Stimulated activated CD4-positive, alpha-beta T cell treated with anti-CD3 and anti-CD28 coated beads, Interleukin-4, amount 100 ng/mL, for 24 hours (primary cell): ENCODE measurements at regions not wholly inside any gene's neighbourhood (a gene's known extent, or its start where the extent isn't known, plus 50 kb on each side); places are given as distances from the start of the nearest gene placed in this dataset.
"Not testable (repeated sequence)": the region's sequence is repeated elsewhere in the genome, so short reads cannot be mapped to it uniquely, and the experiment has no call there.

ENCODE experiments used
- DNase-seq: peaks from one replicate; pipeline ENCODE4 v3.0.0-alpha.2; 2020

DNA sequence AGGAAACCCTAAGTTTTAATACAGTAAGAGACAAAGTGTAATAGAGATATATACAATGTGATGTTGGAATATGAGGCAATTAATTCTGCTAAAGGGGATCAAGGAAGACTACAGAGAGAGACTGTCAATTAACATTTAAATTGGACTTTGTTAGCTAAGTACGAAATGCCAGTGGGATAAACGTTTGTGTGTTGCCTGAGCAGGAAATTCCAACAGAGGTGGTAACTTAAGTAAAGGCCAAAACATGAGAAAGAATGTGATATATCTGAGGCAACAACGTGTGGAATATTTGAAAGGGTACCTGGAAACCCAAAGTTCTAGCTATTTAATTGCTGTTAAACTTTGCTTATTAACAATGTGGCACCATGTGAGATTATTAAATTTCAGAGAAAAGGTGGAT, 1666.9 kb upstream of the WWC1 start:
- DNase-seq, result no peak

DNA sequence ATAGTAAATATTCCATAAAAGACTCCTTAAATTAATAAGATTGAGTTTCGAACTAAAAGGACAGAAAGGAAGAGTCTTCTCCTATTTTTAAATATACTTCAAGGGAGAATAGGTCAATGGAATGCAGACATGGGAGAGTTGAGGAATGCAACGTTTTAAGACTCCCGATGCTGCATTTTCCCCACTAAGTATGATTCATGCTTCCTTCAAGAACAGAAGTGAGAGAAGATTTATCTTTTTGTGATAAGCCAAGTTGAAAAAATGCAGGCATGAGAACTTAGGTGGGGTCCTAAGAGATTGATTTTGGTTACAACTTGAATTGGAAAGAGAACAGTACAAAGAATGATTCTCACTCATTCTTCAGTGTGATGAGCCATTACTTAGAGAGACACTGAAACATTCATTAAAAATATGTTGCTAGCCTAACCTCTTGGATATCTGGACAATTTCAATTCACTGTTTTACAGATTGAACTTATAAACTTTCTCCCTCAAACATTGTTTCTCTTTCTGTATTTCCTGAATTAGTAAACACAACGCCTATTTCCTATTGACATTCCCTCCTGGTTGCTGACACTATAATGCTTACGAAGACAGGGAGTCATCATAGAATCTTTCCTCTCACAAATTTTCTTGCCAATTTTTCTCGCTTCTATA, 1666.1 kb upstream of the WWC1 start:
- DNase-seq, result no peak

DNA sequence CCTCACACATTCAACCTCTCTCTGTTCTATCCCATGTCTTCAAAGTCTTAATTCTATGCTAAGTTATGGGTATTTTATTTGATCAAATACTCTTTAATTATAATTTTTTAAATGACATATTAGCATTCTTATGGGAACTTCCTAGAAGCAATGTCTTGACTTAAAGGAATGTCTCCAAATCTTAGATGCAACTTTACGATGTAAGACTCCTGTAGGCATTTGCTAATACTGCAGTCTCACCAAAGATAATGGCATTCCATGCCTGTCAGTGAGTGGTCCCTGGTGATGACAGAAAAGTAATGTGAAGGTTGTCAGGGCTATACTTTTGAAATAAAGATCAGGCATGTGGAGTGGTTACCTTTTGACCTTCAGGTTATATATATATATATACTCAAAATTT, 1654.2 kb upstream of the WWC1 start:
- no peak for DNase-seq

DNA sequence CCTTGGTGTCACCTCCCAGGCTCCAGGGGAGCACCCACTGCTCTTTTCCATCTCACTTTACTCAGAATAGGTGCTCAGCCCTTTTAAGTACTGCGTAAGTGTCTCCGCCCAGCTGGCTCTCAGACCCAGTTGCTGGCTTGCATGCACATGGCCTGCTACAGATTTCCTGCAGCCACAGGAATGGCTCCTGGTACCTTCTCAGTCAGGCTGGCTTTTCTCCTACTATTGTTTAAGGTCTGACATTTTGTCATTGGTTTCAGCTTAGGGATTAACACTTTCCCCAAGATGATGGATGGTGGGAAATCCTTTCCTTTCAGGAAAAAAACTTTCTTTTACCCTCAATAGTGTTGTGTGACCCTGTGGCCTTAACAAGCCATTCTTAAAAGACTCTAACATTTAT, 1652.3 kb upstream of the WWC1 start:
- no peak for DNase-seq

DNA sequence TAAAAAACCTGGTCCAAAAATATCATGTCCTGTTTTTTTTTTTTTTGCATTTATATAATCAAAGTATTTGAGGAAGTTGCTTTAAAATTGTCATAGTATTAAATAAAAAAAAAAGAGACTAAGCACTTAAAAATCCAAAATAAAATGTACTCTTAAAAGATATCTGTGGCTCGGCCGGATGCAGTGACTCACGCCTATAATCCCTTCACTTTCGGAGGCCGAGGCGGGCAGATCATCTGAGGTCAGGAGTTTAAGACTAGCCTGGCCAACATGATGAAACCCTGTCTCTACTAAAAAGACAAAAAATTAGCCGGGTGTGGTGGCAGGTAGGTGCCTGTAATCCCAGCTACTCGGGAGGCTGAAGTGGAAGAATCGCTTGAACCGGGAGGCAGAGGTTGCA, 1651.3 kb upstream of the WWC1 start:
- not testable (repeated sequence) for DNase-seq

DNA sequence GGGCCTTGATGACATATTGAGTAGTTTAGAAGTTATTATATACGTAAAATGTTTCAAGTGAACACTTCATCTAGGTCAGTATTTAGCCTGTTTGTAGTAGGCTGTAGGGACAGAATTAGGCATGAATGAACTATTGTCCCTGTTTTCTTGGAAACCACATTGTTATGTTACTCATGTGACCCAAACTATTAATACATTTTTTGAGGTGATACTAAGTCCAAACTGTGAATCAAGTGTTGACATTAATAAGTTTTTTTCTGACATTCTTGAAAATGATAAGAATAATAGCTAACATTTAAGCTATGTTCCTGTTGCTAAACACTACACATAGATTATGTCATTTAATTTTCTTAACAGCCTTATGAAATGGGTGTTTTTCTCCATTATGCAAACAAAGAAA, 1642.7 kb upstream of the WWC1 start:
- no peak for DNase-seq

DNA sequence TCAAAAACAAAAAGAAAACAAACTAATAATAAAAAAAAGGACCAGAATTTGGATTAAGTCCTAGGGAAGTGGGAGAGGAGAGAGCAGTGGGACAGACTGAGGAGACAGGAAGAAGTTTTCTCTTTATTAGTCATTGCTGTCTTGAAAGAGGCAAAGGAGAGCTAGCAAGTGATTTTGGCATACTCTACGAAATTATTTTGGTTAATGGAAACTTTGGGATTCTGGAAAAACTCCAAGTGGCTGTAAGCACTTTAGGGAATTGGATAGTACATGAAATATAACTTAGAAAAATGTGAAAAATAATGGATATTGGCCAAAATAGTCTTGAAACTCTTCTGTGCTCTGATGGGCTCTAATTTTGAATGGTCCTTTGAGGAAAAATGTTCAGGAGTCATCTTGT, 1641.8 kb upstream of the WWC1 start:
- no peak for DNase-seq

DNA sequence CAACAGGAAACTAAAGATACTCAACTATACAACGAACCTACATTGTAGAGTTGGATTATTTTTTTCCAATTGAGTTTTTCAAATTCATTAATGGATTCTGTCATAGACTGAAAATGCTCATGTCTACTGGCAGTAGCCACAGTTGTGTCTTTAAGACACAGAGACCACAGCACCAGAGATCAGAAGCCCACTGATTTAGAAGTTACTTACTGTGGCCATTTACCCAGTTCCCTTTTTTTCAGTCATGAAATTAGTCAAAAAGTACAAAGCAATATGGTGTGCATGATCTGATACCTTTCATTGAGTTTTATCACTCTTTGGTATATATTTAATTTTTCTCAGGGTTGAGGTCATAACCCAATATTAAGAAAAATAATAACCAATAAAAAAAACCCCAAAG, 1640.2 kb upstream of the WWC1 start:
- no peak for DNase-seq

DNA sequence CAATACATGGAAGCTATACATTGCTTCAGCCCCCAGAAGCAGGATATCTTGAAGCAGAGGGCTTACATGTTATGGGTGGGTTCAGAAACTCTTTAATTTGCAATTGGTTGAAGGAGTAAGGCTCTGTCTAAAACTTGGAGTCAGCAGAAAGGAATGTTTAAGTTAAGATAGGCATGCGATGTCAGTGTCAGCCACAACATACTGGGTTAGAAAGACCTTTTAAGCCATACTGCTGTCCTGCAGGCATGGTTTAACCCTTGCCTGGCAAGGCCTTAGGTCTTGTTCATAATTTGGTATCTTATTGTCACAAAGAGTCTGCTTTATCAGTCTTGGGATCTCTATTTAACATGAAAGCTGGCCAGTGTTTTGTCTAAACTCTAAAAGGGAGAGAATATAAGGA, 1619.6 kb upstream of the WWC1 start:
- no peak for DNase-seq

DNA sequence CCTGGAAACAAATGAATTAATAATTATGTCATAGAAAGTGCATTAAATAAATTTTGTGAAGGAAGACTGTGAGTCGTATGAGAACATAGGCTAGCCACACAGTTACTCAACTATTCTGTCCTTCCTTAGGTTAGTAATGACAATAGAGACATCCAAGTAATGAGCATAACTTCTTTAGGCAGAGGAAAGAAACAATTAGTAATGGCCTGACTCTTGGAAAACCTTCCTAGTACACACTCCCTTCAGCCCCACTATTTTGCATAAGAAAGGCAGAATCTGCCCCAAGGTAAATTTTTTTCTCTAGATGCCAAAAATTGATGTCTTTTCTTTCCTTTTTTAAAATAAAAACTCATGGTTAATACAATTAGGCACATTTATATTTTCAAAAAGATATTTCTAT, 1619.0 kb upstream of the WWC1 start:
- no peak for DNase-seq

DNA sequence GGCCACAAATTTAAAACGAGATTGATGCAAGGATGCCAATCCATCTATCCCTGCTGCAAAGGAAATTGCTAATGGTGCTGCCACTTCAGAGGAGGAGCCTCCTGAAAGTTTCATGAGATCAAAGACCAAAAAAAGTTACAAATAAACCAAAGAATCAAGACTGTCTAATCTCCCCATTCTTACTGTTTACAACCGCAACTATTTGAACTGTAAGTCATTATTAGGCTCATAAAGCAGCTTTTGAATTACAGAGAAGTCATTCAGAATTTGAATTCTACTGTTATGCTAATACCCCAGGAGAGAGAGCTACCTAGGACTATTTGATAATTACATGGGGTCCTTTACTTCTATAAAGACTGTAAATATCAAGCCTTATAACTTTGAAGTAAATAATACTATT, 1613.6 kb upstream of the WWC1 start:
- no peak for DNase-seq

DNA sequence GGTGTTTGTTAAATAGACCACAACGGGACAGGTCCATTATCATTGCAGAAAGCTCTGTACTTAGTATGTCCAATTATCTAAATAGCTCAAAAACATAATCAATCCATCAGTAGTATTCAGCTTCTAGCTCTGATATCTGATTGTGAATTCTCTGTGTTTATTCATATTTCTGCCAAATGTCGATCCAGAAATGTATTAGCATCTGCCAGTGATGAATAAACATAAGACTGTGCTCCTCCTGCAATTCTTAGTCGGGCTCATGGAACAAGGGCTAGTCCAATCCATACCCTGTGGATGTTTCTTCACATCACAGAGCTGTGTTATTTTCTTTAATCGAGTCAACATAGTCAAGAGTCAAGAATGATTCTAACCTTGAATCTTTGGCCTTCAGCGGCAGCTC, 1612.1 kb upstream of the WWC1 start:
- no peak for DNase-seq

DNA sequence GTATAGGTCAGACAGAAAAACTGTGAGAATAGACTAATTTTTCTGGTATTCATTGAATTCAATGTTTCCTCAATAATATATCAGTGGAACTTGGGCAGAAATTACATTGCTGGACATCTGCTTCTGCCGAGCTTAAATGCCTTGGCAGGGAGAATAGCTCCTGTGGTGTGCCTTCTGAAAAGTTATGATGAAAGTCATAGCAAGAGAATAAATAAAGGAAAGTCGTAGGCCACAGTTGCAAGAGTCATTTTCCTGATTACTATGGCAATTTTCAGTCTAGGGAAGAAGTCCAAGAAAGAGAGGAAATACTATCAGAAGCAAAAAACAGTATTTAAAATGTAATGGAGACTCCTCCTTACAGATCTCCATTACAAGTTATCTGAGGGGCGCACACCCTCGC, 1596.1 kb upstream of the WWC1 start:
- no peak for DNase-seq

DNA sequence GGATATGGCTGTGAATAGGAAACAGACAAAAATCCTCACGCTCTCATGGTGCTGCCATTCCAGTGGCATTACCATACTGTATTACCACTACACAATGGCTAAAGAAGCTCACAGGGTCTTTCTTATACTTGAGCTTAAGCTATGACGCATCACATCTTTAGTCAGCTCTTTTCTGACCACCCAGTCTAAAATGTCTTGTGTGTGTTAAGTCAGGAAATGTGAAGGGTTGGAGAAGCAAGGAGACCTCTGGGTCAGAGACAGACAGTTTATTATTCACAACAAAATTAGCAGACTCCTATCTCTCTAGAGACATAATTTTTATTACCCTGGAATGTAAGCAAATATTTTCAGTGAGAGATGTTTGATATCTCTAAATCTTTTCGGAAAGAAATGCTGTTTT, 1583.2 kb upstream of the WWC1 start:
- DNase-seq, result no peak

DNA sequence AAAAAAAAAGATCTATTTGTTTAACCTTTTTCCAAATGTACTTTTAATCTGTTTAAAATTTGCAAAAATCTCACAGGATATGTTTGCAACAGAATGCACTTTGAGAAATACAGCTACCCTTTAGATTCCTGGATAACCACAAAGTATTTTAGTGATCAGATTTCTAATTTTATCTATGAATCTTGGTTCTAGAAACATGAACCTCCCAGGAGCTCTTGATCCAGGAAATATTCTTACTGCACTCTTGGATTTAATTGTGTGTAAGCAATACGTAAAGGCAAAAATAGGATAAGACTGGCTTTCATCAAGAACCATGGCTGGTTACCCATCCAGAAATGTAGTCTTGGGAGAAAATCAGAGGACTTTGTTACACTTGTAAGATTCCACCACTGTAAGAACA, 1581.8 kb upstream of the WWC1 start:
- no peak for DNase-seq

DNA sequence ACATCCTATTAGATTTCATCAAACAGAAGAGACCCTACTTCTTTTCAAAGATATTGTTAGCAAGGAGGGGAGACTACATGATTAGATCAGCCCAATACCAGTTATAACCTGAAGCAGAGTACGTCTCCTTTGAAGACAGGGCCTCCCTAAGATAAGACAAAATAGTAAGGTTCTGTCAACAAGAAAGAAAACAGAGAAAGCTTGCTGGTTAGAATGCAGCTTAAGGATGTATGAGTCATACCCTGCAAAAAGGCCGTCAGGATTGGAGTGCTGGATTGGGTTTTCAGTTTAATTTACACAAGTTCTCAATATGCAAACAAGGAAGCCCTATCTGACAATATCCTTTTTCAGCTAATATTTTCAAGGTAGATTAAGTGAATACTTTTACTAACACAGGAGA, 1581.2 kb upstream of the WWC1 start:
- no peak for DNase-seq

DNA sequence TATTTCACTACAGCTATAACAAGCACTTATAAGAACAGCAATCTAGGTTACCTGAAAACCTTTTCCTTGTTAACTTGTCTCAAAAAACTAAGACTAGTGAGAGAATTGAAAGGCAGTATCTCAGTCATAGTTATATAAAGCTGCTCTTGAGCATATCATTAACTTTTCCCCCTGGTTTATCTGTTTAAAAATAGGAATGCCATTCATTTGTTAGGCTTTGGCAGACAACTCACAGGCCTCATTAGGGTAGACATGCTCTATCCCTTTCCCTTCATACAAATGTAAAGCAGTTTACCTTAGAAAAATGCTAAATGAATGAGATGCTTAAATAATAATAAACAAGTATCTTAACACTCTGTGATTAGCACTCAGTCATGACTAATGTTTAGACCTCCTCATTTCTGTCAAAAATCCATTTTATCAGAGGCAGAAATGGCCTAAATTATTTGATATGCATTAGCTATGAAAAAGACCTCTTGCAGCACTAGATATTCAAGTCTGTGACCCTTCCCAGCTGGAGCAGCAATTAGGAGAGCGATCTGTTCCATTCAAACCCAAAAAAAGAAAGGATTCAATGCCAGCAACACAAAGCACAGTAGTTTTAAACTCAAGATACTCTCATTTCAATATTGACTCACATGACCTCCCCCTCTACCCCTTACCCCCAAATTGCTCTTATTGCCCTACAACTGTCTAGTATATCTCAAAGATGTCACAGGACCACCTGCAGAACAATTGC, 1578.8 kb upstream of the WWC1 start:
- no peak for DNase-seq

DNA sequence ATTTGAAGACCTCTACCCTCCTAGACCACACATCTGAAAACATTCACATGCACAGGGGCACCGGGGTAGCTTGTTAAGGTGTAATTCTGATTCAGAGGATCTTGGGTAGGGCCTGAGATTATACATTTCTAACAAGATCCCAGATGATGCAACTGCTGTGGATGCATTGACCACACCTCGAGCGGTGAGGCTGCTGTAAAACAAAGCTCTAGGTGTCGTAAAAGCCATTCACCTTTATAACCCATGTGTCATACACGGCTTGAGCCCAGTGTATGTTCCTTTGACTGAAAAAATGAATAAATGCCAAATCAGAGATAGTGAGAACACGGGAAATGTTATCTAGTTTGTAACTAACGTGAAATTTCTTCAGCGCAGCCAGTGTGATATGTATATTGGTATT, 1578.2 kb upstream of the WWC1 start:
- DNase-seq, result no peak

DNA sequence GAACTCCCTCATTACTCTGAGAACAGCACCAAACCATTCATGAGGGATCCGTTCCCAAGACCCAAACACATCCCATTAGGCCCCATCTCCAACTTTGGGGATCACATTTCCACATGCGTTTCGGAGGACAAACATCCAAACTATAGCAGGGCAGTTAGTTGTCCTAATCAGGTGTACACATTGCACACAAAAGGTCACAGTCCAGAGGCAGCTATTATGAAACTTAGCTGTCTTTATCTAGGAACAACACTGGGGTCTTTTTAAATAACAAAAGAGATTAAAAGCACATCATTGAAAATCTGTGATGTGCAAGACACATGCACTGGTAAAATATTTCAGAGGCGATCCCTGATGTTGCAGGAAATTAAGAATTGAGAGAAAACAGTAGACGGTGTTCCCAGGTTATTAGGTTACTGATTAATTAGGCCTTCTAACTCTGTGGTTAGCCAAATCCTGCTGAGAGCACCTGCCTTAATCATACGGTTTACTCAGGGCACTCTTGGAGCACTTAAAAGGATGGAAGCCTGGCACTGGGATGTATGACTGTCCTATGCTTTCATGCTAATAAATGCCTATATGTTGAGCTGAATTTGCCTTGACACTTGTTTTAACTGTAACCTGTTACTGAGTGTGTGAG, 1574.5 kb upstream of the WWC1 start:
- no peak for DNase-seq

DNA sequence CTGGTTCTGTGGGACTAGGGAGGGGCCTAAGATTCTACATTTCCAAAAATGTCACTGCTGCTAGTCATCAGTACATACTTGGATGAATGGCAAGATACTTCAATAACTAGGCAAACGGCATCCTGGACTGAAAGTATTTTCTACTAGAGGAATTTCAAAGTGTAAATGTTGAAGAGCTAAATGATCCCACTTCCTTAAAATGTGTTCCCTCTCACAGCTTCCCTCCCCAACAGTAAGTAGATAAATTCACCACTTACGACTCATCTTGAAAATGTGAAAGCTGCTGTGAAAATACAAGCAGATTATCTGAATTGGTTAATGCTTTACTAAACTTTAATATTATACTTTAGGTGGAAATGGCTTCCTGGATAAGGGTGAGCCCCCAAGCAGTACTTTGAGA, 1571.5 kb upstream of the WWC1 start:
- no peak for DNase-seq

DNA sequence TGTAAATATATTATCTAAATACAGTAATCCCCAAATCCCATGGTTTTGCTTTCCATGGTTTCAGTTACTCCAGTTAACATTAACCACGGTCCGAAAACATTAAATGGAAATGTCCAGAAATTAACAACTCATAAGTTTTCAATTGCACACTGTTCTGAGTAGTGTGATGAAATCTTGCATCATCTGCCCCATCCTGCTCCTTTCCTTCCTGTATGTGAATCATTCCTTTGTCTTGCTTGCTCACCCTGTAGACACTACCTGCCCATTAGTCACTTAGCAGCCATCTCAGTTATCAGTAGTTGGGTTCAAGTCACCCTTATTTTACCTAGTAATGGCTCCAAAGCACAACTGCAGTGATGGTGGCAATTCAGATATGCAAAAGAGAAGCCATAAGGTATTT, 1568.5 kb upstream of the WWC1 start:
- no peak for DNase-seq

DNA sequence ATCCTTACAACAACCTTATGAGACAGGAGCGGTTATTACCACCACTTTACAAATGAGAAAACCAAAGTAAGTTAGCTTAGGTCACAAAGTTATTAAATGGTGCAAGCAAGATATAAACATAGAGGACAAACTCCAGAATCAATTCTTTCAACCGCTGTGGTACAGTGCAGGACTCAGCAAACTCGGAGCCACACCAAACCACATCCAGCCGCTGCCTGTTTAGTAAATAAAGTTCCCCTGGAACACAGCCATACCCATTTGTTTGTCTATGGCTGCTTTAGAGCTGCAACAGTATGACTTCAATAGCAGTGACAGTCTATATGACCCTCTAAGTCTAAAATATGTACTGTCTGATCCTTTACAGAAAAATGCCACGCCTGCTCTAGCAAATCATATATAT, 1567.2 kb upstream of the WWC1 start:
- no peak for DNase-seq

DNA sequence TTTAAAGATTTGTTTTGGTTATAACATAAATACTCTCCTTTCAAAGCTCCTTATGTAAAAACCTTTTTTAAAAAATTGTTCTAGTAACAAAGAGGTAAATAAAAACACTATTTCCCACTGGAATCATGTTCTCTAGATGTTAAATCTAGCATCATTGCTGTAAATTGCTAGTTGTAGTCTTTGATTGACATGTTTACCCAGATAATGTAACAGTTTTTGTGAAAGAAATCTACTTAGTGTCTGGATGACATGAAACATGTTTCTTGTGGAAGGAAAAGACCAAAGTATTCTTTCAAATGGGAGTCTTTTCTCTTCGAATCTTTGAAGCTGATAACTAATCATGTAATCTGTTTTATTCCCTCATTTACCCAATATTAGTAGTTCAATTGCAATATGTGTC, 1565.9 kb upstream of the WWC1 start:
- no peak for DNase-seq

DNA sequence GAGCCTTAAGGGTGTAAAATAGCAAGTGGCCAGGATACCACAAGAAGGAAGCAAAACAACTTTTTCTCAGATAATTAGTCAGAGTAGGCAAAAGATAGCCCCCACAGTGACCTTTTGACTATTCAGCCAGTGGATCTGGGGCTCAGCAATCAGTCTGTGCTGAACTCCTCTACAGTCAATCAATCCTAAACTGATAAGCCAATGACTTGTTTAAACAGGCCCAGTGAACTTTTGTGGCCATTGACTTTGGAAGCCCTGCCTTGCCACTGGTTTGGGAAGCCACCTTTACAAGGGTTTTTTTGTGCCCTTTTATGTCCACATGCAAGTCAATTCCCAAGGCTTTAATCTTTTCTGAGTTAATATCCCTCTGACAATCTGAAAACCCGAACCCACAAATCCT, 1565.0 kb upstream of the WWC1 start:
- DNase-seq, result no peak

DNA sequence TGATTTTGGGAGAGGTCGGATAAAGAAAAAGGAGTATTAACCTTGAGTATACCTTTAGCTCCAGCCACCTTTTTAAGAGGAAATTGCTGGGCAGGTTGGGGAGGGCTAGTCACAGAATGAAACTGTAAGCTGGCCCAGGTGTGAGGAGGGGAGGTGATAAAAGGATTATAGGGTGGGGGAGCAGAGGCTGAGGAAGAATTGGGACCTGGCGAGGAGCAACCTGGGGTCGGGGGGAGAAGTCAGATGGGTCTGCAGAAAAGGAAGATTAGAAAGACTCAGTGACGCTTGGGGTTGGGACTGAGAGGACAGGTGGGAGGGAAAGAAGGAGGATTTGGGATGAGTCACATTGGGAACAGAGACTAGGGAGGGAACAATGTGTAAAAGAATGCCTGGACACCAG, 1548.5 kb upstream of the WWC1 start:
- not testable (repeated sequence) for DNase-seq
